ENCODE measurements at regions not wholly inside any gene's neighbourhood (a gene's known extent, or its start where the extent isn't known, plus 50 kb on each side); places are given as distances from the start of the nearest gene placed in this dataset.

DNA sequence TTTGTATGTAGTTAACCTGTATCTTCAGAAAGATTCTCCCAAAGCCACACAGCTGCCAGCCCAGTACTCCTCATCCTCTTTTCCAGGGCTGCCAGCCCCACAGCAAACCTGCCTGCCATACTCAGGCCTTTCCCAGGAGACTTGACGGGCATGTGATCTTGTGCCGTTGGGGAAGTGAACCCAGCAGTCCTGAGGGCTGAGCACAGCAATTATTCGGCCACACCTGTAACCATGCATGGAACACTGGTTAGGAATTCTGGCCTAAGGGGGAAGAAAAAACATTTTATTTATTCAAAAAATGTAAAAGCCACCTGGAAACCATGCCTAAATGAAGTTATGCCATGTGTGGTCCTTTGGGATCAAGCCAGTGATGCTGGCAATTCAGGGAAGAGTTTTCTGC lies 145.3 kb downstream of the GRIN2B start:
- H3K9me3 ChIP-seq = no peaks in the 10 kb centered on the region
- TF ChIP-seq, protein P1, sequence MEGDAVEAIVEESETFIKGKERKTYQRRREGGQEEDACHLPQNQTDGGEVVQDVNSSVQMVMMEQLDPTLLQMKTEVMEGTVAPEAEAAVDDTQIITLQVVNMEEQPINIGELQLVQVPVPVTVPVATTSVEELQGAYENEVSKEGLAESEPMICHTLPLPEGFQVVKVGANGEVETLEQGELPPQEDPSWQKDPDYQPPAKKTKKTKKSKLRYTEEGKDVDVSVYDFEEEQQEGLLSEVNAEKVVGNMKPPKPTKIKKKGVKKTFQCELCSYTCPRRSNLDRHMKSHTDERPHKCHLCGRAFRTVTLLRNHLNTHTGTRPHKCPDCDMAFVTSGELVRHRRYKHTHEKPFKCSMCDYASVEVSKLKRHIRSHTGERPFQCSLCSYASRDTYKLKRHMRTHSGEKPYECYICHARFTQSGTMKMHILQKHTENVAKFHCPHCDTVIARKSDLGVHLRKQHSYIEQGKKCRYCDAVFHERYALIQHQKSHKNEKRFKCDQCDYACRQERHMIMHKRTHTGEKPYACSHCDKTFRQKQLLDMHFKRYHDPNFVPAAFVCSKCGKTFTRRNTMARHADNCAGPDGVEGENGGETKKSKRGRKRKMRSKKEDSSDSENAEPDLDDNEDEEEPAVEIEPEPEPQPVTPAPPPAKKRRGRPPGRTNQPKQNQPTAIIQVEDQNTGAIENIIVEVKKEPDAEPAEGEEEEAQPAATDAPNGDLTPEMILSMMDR (IDR thresholded peaks at IDR 0.05) = no peak
- no peak for TF ChIP-seq POLR2AphosphoS5 (IDR thresholded peaks at IDR 0.05)
- TF ChIP-seq POLR2A (IDR thresholded peaks at IDR 0.05) = no peak
- no peaks in the 10 kb centered on the region for H3K36me3 ChIP-seq
- H3K27ac ChIP-seq = no peak overlapping the region
- no peak overlapping the region for H3K4me3 ChIP-seq
- DNase-seq (ENCODE audit: low spot score) = no peak
- 76% methylated on average over 3 of the region's 3 CpGs for WGBS
- no peaks in the 10 kb centered on the region for H3K27me3 ChIP-seq (replicated peaks; ENCODE audit: insufficient read depth)
- no peaks in the 10 kb centered on the region for H3K4me1 ChIP-seq (replicated peaks)
- intact Hi-C loops (cut with DNase I) = no loop called here

DNA sequence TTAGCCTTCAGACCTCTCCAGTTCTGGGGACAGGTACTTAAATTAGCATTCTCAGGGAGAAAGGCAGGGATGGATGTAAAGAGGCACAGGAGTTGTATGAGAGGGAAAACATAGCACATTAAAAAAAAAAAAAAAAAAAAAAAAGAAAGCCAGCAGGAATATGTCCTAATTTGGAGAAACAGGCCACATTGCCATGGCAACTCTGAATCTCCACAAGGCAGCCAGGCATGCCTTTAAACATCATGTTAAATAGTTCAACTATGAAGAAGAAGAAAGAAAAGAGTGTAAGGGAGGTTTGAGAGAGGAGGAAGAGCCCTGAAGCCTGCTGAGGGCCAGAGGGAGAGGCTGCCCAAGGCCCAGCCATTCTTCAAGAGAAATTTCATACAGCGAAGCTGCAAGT lies 145.8 kb downstream of the GRIN2B start:
- 97% methylated on average over 1 of the region's 1 CpG for WGBS
- intact Hi-C loops (cut with DNase I) = no loop called here
- Histone ChIP-seq H3K27me3 (replicated peaks; ENCODE audit: insufficient read depth) (no peaks in the 10 kb centered on the region), H3K4me3 (no peak overlapping the region), H3K9me3 (no peaks in the 10 kb centered on the region), H3K27ac (no peak overlapping the region), H3K4me1 (replicated peaks) (no peaks in the 10 kb centered on the region), H3K36me3 (no peaks in the 10 kb centered on the region)
- TF ChIP-seq POLR2A (IDR thresholded peaks at IDR 0.05) (no peak), POLR2AphosphoS5 (IDR thresholded peaks at IDR 0.05) (no peak)
- TF ChIP-seq, protein P1 (IDR thresholded peaks at IDR 0.05) = no peak
- DNase-seq (ENCODE audit: low spot score) = no peak

DNA sequence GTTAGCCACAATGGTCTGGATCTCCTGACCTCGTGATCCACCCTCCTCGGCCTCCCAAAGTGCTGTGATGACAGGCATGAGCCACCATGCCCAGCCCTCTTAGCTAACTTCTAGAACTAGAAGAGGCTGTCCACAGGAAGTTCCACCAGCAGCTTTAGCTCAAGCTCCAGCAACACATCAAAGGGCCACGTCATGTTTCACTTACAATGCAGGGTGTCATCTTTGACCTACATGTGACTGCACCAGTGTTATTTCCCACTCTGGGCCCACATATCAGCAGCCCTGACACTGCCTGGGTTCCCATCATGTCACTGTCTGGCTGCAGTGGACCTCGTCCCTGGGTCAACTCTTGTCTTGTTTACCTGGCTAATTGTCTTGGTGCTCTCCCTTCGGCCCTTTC lies 147.2 kb downstream of the GRIN2B start:
- no peak for DNase-seq (ENCODE audit: low spot score)
- no peak for TF ChIP-seq POLR2A (IDR thresholded peaks at IDR 0.05)
- no peak for TF ChIP-seq POLR2AphosphoS5 (IDR thresholded peaks at IDR 0.05)
- TF ChIP-seq, protein P1 (IDR thresholded peaks at IDR 0.05) = no peak
- no peak overlapping the region for H3K4me3 ChIP-seq
- no peaks in the 10 kb centered on the region for H3K27me3 ChIP-seq (replicated peaks; ENCODE audit: insufficient read depth)
- WGBS = 87% methylated on average over 5 of the region's 5 CpGs
- intact Hi-C loops (cut with DNase I) = no loop called here
- H3K36me3 ChIP-seq = no peaks in the 10 kb centered on the region
- H3K4me1 ChIP-seq (replicated peaks) = no peaks in the 10 kb centered on the region
- H3K9me3 ChIP-seq = no peaks in the 10 kb centered on the region
- H3K27ac ChIP-seq = no peak overlapping the region

DNA sequence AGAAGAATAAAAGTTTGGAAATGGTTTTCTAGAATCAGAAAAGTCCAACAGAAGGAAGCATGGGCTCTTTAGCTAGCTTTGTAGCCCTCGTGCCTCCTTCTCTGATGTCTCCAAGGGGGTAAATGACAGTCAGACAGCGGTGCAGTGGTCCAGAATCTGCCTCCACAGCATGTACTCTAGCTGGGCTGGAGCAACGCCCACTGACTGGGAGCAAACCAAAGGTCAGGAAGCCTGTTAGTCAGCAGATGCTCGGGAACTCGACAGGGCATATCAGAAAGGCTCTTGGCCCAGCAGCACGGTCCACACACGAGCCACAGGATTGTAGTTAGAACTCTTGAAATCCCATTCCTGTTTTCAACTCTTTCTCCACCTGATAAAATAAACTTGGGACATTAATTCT lies 164.3 kb downstream of the GRIN2B start:
- no peaks in the 10 kb centered on the region for H3K27me3 ChIP-seq (replicated peaks; ENCODE audit: insufficient read depth)
- no peaks in the 10 kb centered on the region for H3K36me3 ChIP-seq
- intact Hi-C loops (cut with DNase I) = no loop called here
- no peaks in the 10 kb centered on the region for H3K4me1 ChIP-seq (replicated peaks)
- H3K4me3 ChIP-seq = no peak overlapping the region
- DNase-seq (ENCODE audit: low spot score) = no peak
- no peak overlapping the region for H3K27ac ChIP-seq
- 84% methylated on average over 7 of the region's 7 CpGs for WGBS
- no peaks in the 10 kb centered on the region for H3K9me3 ChIP-seq
- TF ChIP-seq POLR2A (IDR thresholded peaks at IDR 0.05) = no peak
- TF ChIP-seq, protein P1 (IDR thresholded peaks at IDR 0.05) = no peak
- TF ChIP-seq POLR2AphosphoS5 (IDR thresholded peaks at IDR 0.05) = no peak

DNA sequence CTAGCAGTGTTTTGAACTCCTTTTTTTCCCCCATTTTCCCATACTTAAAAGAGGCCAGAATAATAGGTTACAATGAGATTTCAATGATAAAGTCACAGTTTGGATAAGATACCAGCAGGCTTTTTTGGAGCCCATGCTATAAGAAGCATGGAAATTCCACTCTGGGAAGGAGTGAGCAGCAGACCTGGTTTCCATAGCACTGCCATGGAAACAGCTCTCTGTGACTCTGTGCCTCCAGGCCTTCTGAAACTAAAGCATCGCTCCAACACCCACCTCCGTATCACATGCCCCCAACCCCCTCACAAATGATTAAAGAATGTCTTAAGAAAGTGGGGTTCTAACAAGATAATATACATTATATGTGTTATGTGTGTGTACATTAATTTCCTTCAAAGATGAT lies 165.0 kb downstream of the GRIN2B start:
- H3K4me3 ChIP-seq = no peak overlapping the region
- DNase-seq (ENCODE audit: low spot score) = no peak
- no peaks in the 10 kb centered on the region for H3K27me3 ChIP-seq (replicated peaks; ENCODE audit: insufficient read depth)
- no peaks in the 10 kb centered on the region for H3K9me3 ChIP-seq
- intact Hi-C loops (cut with DNase I) = no loop called here
- WGBS = 49% methylated on average over 2 of the region's 2 CpGs
- TF ChIP-seq, protein P1 (IDR thresholded peaks at IDR 0.05) = no peak
- TF ChIP-seq POLR2AphosphoS5 (IDR thresholded peaks at IDR 0.05) (no peak), POLR2A (IDR thresholded peaks at IDR 0.05) (no peak)
- H3K36me3 ChIP-seq = no peaks in the 10 kb centered on the region
- no peak overlapping the region for H3K27ac ChIP-seq
- H3K4me1 ChIP-seq (replicated peaks) = no peaks in the 10 kb centered on the region
